Stimulated activated CD4-positive, alpha-beta T cell treated with anti-CD3 and anti-CD28 coated beads, Interleukin-1b, Interleukin-23, amount 100 ng/mL, for 48 hours (primary cell): ENCODE measurements at regions not wholly inside any gene's neighbourhood (a gene's known extent, or its start where the extent isn't known, plus 50 kb on each side); places are given as distances from the start of the nearest gene placed in this dataset.
"Not testable (repeated sequence)": the region's sequence is repeated elsewhere in the genome, so short reads cannot be mapped to it uniquely, and the experiment has no call there.

Experiments used
- DNase-seq: peaks from one replicate; pipeline ENCODE4 v3.0.0-alpha.2; 2020

DNA sequence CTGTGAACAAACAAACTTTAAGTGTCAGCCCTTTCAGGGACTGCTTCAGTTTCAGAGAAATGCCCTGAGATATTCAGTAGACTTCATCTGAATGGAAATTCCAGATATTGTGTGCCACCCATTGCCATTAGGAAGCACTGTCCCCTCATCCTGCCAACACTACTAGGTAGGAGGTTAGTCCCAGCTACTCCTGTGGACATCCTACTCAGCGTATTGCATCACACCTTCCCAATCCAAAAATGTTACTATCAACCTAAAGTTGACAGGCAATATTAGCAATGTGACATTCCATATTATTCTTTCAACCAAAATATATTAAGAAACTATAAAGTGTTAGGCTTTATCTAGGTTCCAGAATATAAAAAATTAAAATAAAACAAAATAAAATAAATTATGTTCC lies 552.0 kb upstream of the ST8SIA4 start:
- no peak for DNase-seq

DNA sequence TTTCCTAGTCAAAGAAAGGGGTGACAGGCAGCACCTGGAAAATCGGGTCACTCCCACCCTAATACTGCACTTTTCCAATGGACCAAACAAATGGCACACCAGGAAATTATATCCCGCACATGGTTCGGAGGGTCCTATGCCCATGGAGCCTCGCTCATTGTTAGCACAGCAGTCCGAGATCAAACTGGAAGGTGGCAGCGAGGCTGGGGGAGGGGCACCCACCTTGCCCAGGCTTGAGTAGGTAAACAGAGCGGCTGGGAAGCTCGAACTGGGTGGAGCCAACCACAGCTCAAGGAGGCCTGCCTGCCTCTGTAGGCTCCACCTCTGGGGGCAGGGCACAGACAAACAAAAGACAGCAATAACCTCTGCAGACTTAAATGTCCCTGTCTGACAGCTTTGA lies 539.2 kb upstream of the ST8SIA4 start:
- DNase-seq, result not testable (repeated sequence)

DNA sequence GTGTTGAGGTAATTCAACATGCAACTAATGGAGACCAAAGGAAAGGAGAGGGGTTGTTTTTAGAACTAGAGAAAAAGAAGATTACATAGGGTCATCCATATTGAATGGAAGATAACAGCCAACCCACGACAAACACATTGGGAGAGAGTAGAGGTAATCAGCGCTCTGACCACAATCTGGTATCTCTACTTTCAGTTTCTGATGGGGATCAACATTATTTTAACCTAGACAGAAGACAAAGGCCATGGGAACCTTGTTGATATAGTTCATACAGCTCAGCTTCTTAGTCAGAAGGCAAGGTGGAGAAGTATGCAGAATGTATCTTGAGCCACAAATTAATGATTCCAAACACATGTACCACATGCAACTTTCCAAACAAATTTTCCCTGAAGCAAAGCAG lies 537.1 kb upstream of the ST8SIA4 start:
- no peak for DNase-seq

DNA sequence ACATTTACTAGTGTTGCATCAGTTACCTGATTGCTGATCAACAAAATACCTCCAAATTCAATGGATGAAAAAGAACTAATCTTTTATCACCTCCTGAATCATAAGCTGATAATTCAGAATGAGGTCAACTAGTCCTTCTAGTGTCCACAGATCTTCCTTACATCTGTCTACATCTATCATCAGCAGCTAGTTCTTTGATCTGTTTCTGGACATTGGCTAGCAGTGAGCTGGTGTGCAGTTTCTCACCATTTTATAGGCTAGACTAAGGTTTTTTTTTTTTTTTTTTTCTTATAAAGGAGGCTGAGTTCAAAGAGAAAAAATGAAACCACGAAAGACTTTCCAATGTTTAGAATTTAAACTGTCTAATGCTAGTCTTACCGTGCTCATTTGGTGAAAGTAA lies 534.3 kb upstream of the ST8SIA4 start:
- no peak for DNase-seq

DNA sequence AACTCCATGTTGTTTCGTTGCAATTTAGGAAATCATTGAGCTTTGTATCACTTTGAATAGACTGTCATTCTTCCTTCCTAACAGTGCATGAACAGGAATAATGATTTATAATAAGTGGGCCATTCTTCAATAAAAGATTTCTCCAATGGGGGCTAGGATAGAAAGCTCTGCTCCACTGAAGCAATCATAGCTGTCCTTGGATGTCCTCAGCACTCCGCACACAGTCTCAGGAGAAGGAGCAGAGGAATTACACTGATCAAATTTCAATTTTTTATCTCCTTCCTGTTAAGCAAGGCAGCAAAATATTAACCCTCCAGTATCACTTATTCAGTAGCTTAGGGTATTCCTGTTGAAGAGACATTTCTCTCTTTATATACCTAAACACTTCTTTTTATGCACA lies 532.7 kb upstream of the ST8SIA4 start:
- no peak for DNase-seq

DNA sequence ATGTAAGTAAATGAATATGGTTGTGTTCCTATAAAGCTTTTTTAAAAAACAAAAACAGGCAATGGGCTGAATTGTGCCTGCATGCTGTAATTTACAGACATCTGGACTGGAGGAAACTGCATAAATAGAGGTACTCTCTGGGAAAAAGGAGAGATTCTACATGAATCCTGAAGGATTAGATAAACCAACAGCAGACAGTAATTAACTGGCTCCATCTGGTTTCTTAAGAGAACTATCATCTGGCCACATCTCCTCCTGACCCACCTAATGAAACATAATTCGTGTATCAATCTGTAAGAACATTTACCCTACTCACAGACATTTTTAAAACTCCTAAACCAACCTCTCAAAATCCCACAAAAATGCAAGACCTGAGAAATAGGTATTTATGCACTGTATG lies 528.1 kb upstream of the ST8SIA4 start:
- DNase-seq, result no peak

DNA sequence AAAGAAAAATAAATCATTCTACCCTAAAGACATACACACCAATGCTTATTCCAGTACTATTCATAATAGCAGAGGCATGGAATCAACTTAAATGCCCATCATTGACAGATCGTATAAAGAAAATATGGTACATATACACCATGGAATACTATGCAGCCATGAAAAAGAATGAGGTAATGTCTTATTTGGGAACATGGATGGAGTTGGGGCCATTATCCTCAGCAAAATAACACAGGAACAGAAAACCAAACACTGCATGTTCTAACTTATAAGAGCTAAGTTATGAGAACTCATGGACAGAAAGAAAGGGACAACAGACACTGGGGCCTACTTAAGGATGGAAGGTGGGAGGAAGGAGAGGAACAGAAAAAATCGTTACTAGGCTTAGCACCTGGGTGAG lies 527.5 kb upstream of the ST8SIA4 start:
- no peak for DNase-seq

DNA sequence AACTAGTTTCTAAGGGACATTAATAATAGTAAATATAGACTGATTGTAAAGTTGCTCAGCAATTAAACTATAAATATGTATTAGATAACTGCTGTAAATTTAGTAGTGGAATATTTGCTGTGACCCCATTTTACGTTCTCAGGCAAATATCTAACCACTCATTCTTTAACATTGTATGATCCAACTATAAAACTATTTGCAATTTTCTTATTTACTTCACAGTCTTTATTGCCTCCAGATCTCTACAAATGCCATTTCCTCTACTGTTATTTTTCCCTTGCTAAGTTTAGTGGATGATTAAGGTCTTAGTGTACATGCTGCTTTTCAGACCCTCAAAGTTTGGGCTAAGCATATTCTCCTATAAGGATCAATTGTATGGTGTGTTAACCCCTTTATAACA lies 526.2 kb upstream of the ST8SIA4 start:
- DNase-seq, result no peak

DNA sequence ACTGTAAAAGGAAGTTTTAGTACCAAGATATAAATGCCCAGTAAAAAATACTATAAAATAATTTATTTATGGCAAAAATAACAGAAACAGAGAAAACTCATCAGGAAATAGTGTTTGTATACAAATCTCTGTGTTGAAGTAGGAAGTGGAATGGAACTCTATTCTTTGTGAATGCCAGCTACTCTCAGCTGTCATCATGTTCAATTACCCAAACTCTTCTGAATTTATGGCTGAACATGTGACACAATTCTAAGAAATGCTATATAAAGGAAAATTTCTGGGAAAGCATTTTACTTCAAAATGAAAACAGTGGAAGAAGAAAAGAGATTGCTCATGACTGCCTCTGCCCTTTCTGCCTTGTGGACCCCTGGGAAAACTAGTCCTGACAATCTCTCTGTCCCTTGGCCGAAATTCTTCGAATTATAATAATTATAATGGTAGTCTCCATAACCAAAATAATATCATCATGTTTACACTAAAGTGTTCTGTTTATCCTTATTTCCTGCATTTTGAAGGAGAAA lies 522.3 kb upstream of the ST8SIA4 start:
- no peak for DNase-seq

DNA sequence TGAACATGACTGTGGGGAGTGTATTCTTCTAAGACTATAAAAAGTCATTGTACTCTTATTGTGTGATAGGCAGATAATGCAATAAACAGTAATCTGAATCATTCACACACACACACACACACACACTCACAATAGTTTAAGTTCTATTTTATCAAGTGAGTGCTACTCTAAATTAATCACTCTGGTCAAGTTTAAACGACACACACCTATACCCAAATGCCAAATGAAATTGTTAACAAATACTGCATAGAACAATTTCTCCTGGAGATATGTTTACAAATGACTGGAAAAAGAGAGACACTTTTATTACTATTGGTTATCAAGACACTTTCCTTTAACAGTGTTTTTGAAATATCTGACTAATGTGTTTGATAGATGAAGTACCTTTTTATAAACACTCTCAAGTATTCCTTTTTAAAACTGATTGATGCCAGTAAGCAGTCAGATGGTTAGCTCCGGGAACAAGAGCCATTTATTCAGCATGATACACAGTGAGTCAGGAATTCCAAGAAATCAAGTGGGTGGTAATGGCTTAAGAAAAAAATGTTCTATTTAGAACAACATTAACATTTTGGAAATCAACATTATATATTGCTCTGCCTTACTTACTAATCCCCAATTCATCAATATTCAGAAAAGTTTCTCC lies 521.6 kb upstream of the ST8SIA4 start:
- no peak for DNase-seq

DNA sequence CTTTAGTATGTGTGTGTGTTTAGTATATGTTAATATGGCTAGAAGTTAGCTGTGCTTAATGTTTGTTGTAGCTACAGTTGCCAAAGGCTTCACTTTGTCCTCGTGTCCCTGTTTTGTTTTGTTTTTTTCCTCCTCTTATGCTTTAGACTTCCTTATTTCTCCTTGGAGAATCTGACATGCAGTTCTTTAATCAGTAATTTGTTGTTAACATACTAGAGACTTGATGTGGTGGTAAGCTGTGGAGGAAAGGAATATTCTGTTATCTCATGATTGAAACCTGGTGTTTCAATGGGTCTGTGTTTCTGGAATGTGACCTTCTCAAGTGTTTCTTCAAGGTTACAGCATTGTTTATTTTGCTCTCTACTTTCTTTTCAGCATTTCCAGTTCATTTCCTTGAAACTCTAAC lies 515.6 kb upstream of the ST8SIA4 start:
- DNase-seq, result no peak

DNA sequence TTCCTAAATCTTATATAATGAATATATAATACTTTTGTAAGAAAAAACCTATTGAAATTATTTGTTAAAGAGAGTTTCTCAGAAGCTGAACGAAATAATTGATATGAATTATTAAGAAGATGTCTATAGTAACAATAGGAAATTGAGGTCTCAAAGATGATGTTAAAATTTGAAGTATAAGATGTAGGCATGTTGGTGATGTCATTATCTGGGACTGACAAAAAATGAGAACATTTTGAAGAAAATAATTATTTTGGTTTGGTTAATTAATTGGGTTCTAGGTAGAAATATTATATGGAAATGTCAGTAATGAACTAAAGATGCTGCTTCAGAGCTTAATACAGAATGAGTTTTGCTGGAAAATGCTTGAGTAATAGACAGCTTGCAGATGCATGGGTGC lies 501.4 kb upstream of the ST8SIA4 start:
- DNase-seq, result no peak

DNA sequence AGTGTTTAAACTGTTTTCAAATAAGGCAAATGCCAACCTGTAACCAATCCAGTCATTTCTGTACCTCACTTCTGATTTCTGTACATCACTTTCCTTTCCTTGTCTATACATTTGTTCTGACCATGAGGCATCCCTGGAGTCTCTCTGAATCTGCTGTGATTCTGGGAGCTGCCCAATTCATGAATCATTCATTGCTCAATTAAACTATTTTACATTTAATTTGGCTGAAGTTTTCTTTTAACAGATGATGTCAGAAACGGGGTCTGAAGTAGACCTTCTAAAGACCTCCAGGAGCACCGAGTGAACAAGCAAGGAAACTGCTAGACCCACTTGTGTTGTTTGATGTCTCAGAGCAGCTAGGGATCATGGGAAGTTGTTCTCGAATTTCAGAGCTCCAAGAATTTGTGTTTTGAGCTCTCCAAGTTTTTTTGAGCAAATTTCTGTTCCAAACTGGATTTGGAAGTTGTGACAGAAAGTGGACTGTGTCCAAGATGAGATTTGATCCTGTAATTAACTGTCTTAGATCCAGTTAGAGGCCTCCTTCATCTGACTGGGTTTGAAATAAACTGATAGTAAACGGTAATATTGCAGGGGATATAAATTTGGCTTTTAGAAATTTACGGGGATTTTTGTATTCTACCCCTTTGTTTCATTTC lies 490.8 kb upstream of the ST8SIA4 start:
- DNase-seq, result no peak

DNA sequence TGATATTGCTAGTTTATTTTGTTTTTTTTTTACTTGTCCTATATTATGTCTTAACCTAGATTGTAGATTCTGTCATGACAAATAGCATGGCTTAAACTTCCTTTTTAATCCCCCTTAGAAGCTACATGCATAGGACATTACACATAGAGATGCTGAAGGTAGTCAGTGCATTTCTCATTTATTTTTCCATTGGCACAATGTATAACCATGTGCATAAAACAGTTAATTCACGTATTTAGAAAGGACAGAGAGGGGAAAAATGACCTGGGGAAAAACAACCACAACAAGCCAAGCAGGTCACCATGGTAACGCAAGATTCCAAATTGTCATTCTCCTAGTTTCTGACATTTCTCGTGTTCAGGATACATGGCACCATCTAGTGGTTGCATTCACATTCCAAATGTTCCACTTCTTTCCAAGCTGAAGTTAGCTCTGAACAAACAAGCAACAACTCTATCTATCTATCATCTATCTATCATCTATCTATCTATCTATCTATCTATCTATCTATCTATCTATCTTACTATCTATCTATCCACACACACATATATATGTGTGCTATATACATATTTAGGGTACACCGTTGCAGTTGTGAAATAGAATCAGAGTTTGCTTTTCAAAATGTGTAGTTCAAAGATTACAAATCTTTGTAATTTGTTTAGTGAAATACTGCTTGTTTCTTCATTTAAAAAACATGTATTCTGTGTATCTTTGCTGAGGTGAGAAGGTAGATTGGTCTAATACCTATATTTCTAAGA lies 487.2 kb upstream of the ST8SIA4 start:
- DNase-seq, result no peak

DNA sequence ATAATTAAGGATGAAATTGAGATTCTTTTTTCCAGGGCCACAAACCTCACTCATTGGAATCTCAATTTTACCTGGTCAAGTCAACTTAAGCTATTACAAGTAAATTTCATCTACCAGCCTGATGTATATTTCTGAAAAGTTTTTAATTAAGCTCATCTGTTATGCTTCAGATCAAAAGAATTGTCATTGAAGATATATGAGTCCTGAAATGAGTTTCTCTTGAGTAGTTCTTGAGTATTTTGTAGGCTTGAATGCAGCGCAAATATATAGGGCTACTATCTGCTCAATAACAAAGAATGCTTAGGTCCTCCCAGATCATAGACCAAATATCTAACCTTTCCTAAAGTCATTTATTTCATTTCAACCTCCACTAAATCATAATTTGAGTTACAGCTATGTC lies 482.2 kb upstream of the ST8SIA4 start:
- no peak for DNase-seq

DNA sequence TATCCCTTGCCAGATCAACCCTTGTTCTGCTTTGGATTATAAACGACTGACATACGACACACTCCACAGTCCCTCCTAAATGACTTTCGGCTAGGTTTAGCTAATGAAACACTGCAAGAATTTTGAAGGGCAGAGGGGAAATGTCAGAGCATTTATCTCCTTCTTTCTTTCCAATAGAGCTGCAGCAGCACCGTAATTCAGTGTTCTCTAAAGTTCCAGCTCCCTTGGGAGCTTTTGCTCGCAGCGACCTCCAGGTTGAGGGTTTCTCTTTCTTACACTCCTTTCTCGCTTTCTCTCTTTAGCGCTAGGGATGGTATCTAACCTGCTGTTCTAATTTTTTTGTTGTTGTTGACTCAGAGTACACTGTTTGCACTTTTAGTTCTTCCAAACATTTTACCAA lies 467.1 kb upstream of the ST8SIA4 start:
- DNase-seq, result no peak

DNA sequence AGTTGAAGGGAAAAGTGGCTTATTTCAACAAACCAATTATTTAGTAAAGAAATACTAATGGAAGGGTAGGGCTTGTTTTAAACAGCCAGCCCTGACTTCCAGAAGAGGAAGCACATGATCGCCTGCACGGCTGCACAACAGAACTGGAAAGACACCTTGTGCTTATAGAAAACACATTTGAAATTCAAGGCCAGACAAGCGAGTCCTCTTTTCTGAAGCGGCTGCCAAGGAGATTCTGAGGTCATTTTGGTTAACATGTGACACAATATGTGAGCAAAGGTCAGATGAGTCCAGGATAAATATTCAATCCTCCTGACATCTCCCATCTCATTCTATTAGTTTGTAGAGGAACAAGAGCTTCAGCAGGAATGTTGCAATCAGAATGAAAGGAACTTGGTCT lies 461.4 kb upstream of the ST8SIA4 start:
- DNase-seq, result no peak

DNA sequence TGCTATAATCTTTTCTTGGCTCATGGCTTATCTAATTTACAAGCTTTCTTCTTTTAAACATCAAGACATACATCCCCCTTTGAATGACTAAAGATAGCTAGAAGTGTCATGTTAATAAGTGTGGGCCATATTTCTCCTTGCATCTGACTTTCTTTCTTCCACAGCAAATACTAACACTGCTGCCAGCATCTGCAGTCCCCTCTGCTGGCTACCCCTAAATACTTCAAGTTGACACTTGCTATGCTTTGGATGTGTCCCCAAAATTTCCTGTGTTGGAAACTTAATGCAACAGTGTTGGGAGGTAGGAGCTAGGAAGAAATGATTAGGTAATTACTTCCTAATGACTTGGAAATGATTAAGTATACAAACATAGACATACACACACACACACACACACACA lies 459.0 kb upstream of the ST8SIA4 start:
- no peak for DNase-seq

DNA sequence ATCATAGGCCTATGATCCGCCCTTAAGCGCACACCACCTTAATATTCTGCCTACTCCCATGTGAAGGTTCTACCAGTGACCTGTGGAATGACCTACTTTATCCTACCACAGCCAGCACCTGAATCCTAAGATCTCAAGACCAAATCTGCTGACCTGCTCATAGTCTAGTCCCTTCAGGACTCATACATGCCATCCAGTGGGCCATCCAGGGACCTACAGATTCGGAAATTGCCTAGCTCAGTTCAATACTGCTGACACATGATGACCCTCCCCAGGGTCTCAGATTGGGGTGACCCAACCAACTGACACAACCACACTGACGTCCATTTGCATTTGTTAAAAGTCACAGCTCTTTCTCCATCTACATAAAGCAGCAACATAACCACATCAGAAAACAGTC lies 443.8 kb upstream of the ST8SIA4 start:
- DNase-seq, result no peak

DNA sequence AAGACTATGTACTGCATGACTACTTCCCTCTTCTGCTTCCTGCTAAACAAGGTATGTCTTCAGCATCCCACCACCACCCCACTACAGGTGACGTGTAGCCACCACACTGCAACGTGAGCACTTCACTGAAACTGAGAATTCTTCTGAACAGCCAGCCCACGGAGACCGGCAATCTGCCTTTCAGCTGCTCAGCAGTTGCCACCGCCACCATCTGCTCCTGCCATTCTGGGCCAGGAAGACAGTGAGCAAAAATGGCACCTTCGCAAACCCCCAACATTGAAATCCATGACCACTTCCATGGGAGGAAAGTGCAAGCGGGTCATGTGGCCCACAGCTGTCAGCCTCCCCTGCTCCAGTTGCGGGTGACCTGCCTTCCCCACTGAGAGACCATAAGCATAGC lies 443.4 kb upstream of the ST8SIA4 start:
- DNase-seq, result no peak

DNA sequence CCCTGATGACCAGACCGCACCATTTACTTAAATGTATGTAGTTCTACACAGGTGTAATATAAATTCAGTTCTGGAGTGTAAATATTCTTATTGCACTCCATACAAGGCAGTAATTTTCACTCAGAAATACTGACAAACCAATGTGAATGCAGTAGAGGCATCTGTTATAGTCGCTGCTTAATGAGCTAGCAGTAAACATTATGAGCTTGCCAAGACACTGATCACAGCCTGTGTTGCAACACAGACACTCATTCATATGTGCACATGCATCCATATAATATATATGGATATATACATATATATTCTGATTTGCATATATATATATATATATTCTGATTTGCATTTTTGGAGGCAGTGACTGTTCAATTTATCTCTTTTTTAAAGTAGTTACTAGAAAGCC lies 435.1 kb upstream of the ST8SIA4 start:
- no peak for DNase-seq

DNA sequence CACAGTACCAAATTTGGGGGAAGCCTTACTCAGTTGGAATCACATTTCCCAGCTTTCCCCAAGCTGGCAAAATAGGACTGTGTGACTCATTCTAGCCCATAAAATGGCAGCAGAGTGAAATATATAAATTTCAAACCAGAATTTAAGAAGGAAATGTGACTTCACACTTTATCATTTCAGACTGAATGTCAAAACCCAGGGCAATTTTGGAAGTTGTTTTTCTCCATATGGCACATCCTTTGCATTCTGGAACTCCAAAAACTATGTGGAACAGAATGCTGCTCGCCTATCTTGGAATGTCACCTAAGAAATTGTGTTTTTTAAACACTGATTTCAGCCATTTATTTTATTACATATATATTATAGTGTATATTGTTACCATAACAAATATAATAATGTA lies 424.7 kb upstream of the ST8SIA4 start:
- no peak for DNase-seq

DNA sequence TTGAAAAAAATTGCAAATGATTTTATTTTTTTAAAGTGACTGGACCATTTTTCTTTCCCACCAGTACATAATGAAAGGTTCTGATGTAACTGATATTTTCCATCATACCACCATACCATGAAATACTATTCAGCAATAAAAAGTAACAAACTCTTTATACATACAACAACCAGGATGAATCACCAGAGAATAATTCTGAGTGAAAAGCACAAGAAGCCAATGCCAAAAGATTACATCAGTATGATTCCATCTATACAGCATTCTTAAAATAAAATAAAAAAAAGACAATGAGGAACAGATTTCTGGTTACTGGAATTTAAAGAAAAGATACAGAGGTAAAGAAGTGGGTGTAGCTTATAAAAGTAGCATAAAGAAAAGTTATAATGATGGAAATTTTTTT lies 423.7 kb upstream of the ST8SIA4 start:
- DNase-seq, result no peak

DNA sequence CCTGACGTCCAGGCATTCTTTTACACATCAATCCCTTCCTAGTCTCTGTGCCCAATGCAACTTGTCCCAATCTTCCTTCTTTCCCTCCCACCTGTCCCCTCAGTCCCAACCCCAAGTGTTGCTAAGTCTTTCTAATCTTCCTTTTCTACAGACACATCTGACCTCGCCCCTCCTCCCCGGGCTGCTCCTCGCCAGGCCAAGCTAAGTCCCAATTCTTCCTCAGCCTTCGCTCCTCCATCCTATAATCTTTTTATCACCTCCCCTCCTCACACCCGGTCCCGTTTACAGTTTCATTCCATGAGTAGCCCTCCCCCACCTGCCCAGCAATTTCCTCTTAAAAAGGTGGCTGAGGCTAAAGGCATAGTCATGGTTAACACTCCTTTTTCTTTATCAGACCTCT lies 413.3 kb upstream of the ST8SIA4 start:
- not testable (repeated sequence) for DNase-seq
